ENCODE measurements at regions not wholly inside any gene's neighbourhood (a gene's known extent, or its start where the extent isn't known, plus 50 kb on each side); places are given as distances from the start of the nearest gene placed in this dataset.

- Histone ChIP-seq H3K9ac (ENCODE audit: low read length) (no peak overlapping the region), H3K9me2 (replicated peaks; ENCODE audit: insufficient read depth, low read length) (no peaks in the 10 kb centered on the region), H3F3A (ENCODE audit: insufficient read depth) (no peaks in the 10 kb centered on the region), H4K20me1 (ENCODE audit: low read depth, low read length) (no peaks in the 10 kb centered on the region), H3K4me3 (ENCODE audit: insufficient read depth, low read length, poor library complexity, severe bottlenecking) (no peak overlapping the region), H2AFZ (ENCODE audit: low read depth, low read length, severe bottlenecking) (no peak overlapping the region), H3K36me3 (ENCODE audit: low read length) (no peaks in the 10 kb centered on the region), H3K4me2 (ENCODE audit: low read depth, low read length, poor library complexity, severe bottlenecking) (no peak overlapping the region), H3K27me3 (ENCODE audit: low read length) (no peaks in the 10 kb centered on the region), H3K9me3 (ENCODE audit: insufficient read depth, low read length) (no peaks in the 10 kb centered on the region), H3K27ac (ENCODE audit: low read depth, low read length) (no peak overlapping the region), H3K79me2 (ENCODE audit: insufficient read depth, low read length) (no peaks in the 10 kb centered on the region)
- TF ChIP-seq, protein P1, sequence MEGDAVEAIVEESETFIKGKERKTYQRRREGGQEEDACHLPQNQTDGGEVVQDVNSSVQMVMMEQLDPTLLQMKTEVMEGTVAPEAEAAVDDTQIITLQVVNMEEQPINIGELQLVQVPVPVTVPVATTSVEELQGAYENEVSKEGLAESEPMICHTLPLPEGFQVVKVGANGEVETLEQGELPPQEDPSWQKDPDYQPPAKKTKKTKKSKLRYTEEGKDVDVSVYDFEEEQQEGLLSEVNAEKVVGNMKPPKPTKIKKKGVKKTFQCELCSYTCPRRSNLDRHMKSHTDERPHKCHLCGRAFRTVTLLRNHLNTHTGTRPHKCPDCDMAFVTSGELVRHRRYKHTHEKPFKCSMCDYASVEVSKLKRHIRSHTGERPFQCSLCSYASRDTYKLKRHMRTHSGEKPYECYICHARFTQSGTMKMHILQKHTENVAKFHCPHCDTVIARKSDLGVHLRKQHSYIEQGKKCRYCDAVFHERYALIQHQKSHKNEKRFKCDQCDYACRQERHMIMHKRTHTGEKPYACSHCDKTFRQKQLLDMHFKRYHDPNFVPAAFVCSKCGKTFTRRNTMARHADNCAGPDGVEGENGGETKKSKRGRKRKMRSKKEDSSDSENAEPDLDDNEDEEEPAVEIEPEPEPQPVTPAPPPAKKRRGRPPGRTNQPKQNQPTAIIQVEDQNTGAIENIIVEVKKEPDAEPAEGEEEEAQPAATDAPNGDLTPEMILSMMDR (IDR thresholded peaks at IDR 0.05; ENCODE audit: insufficient read depth, low read length, poor library complexity, severe bottlenecking): no peak
- TF ChIP-seq EZH2phosphoT487 (conservative IDR thresholded peaks at IDR 0.05; ENCODE audit: low read length): no peak
Observed at GRCh38 chr15:39205506-39206371, 375.1 kb upstream of the THBS1 start.

DNA sequence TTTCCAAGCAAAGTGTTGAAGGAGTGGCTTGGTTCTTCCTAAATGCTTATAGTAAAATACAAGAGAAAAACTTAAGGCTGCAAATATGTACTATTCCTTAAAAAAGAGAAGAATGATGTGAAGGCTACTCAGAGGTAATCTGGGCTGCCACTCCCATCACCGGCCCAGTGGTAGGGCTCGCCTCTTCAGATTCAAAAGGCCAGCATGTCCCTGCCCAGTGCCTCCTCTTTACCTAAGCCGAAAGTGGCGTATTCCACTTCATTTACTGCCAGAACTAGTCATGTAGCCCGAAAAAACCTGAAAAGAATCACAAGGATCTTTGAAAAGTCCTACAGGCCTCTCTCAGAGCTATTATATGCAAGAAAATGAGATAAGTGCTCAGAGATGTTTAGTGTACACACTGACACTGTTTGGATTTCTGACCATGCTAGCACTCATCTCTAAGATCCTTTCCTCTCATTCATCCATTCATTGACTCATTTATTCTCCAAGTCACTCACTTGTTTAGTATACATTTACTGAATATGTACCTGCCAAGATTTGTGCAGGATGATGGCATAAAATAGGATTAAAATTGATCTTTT, 373.3 kb upstream of the THBS1 start:
- Histone ChIP-seq H3K9ac (ENCODE audit: low read length) (no peak overlapping the region), H3K79me2 (ENCODE audit: insufficient read depth, low read length) (no peaks in the 10 kb centered on the region), H3K9me3 (ENCODE audit: insufficient read depth, low read length) (no peaks in the 10 kb centered on the region), H4K20me1 (ENCODE audit: low read depth, low read length) (no peaks in the 10 kb centered on the region), H3K27ac (ENCODE audit: low read depth, low read length) (no peak overlapping the region), H3F3A (ENCODE audit: insufficient read depth) (no peaks in the 10 kb centered on the region), H3K4me3 (ENCODE audit: insufficient read depth, low read length, poor library complexity, severe bottlenecking) (no peak overlapping the region), H3K36me3 (ENCODE audit: low read length) (no peaks in the 10 kb centered on the region), H3K27me3 (ENCODE audit: low read length) (no peaks in the 10 kb centered on the region), H2AFZ (ENCODE audit: low read depth, low read length, severe bottlenecking) (no peak overlapping the region), H3K9me2 (replicated peaks; ENCODE audit: insufficient read depth, low read length) (no peaks in the 10 kb centered on the region), H3K4me2 (ENCODE audit: low read depth, low read length, poor library complexity, severe bottlenecking) (no peak overlapping the region)
- TF ChIP-seq, protein P1 (IDR thresholded peaks at IDR 0.05; ENCODE audit: insufficient read depth, low read length, poor library complexity, severe bottlenecking): no peak
- no peak for TF ChIP-seq EZH2phosphoT487 (conservative IDR thresholded peaks at IDR 0.05; ENCODE audit: low read length)

- no peak for TF ChIP-seq EZH2phosphoT487 (conservative IDR thresholded peaks at IDR 0.05; ENCODE audit: low read length)
- TF ChIP-seq, protein P1 (IDR thresholded peaks at IDR 0.05; ENCODE audit: insufficient read depth, low read length, poor library complexity, severe bottlenecking): no peak
- no peak overlapping the region for H3K4me2 ChIP-seq (ENCODE audit: low read depth, low read length, poor library complexity, severe bottlenecking)
- H3K27me3 ChIP-seq (ENCODE audit: low read length): no peaks in the 10 kb centered on the region
- H3K9ac ChIP-seq (ENCODE audit: low read length): no peak overlapping the region
- no peak overlapping the region for H3K4me3 ChIP-seq (ENCODE audit: insufficient read depth, low read length, poor library complexity, severe bottlenecking)
- H3K9me3 ChIP-seq (ENCODE audit: insufficient read depth, low read length): no peaks in the 10 kb centered on the region
- H2AFZ ChIP-seq (ENCODE audit: low read depth, low read length, severe bottlenecking): no peak overlapping the region
- H3F3A ChIP-seq (ENCODE audit: insufficient read depth): no peaks in the 10 kb centered on the region
- no peak overlapping the region for H3K27ac ChIP-seq (ENCODE audit: low read depth, low read length)
- H3K79me2 ChIP-seq (ENCODE audit: insufficient read depth, low read length): no peaks in the 10 kb centered on the region
- H3K36me3 ChIP-seq (ENCODE audit: low read length): no peaks in the 10 kb centered on the region
- H3K9me2 ChIP-seq (replicated peaks; ENCODE audit: insufficient read depth, low read length): no peaks in the 10 kb centered on the region
- no peaks in the 10 kb centered on the region for H4K20me1 ChIP-seq (ENCODE audit: low read depth, low read length)
Observed at GRCh38 chr15:39208187-39208586, 372.7 kb upstream of the THBS1 start.

Measured in SU-DHL-6 (cell line).